Peyer's patch (tissue), 4 donors: ENCODE measurements at regions not wholly inside any gene's neighbourhood (a gene's known extent, or its start where the extent isn't known, plus 50 kb on each side); places are given as distances from the start of the nearest gene placed in this dataset.

Experiments
- POLR2A ChIP-seq, 2 donors: fragments of 450-650 bp; IDR thresholded peaks; one replicate each; pipeline ENCODE4 v1.5.1; 2017; ENCODE audit warnings: antibody characterized with exemption in 2 of 2, mild to moderate bottlenecking in 2 of 2, moderate library complexity in 2 of 2
- TF ChIP-seq, protein P1 (sequence below), 6 experiments: fragments of 450-650 bp in 4 of 6; fragments of 200-600 bp in 2 of 6; sonication (generic) in 1 of 6; IDR thresholded peaks; one replicate each; pipeline ENCODE4 v1.5.1; 2017 to 2019; ENCODE audit warnings: antibody characterized with exemption in 6 of 6, mild to moderate bottlenecking in 3 of 6, moderate library complexity in 1 of 6

DNA sequence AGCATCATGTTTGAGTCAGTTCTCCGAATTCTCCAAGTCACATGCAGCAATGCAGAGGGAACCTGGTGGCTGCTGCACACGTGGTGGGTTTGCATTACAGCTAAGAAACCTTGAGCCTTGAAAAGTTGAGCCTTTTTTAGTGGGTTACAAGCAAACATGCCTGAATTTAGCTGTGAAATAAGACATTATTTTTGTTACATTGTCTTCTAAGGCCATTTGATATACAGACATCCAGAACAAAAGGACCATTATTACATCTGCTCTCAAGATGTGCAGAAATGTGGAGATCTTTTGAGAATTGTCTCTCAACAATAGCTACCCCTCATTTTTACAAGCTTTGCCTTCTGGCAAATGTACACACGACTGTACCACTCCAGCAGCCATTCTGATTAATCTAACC is 720.5 kb upstream of the SLC35B3 start:
- TF ChIP-seq, protein P1, sequence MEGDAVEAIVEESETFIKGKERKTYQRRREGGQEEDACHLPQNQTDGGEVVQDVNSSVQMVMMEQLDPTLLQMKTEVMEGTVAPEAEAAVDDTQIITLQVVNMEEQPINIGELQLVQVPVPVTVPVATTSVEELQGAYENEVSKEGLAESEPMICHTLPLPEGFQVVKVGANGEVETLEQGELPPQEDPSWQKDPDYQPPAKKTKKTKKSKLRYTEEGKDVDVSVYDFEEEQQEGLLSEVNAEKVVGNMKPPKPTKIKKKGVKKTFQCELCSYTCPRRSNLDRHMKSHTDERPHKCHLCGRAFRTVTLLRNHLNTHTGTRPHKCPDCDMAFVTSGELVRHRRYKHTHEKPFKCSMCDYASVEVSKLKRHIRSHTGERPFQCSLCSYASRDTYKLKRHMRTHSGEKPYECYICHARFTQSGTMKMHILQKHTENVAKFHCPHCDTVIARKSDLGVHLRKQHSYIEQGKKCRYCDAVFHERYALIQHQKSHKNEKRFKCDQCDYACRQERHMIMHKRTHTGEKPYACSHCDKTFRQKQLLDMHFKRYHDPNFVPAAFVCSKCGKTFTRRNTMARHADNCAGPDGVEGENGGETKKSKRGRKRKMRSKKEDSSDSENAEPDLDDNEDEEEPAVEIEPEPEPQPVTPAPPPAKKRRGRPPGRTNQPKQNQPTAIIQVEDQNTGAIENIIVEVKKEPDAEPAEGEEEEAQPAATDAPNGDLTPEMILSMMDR (IDR thresholded peaks at IDR 0.05) = no peak
- TF ChIP-seq POLR2A (IDR thresholded peaks at IDR 0.05) = no peak
